Right atrium auricular region (tissue), 2 donors: ENCODE measurements at regions not wholly inside any gene's neighbourhood (a gene's known extent, or its start where the extent isn't known, plus 50 kb on each side); places are given as distances from the start of the nearest gene placed in this dataset.

Source experiments
- DNase-seq: peaks from one replicate; pipeline ENCODE4 v3.0.0-alpha.2; 2019; ENCODE audit warnings: low spot score
- H3K27ac ChIP-seq, 2 donors: fragments of 200-600 bp; sonication (generic); 1 replicate in 1 of 2; 2 replicates in 1 of 2; pipeline ENCODE4 v1.5.1; 2016 to 2019
- H3K27me3 ChIP-seq, 2 donors: fragments of 200-600 bp; sonication (generic); one replicate each; pipeline versions ENCODE4 v1.5.1 to v1.6.0; 2017 to 2019
- H3K36me3 ChIP-seq: fragments of 200-600 bp; sonication (generic); one replicate; pipeline ENCODE4 v1.5.1; 2016
- H3K4me1 ChIP-seq, 2 donors: fragments of 200-600 bp; sonication (generic); one replicate each; pipeline versions ENCODE4 v1.5.1 to v1.6.0; 2017 to 2019
- H3K4me3 ChIP-seq, 2 donors: fragments of 200-600 bp; sonication (generic); 1 replicate in 1 of 2; 2 replicates in 1 of 2; pipeline ENCODE4 v1.5.1; 2017 to 2019; ENCODE audit warnings: mild to moderate bottlenecking in 1 of 2, moderate library complexity in 1 of 2
- H3K9me3 ChIP-seq, 2 donors: fragments of 200-600 bp; sonication (generic); one replicate each; pipeline ENCODE4 v1.5.1; 2019
- TF ChIP-seq, protein P1 (sequence below), 2 donors: fragments of 200-600 bp; sonication (generic); IDR thresholded peaks; one replicate each; pipeline ENCODE4 v1.5.1; 2019; ENCODE audit warnings: antibody characterized with exemption in 2 of 2

DNA sequence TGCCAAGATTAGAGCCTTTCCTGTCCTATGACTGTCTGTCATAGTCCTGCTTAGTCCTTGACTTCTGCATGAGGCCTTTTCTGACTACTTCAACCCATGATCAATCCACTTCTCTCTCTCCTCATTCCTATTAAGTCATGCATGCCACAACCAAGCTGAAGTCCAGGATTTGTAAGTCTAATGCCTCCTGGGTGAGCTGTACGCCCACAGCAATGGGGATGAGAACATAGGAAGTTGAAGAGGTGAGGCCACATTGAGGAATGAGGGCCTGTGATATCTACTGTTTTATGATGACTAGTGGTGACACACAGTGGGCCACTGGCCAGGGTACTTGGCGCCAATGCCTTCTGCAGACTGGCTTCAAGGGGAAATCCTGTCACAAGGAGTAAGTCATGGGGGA lies 994.1 kb upstream of the TMEM132C start:
- H3K27ac ChIP-seq = no peak overlapping the region
- no peak for DNase-seq
- TF ChIP-seq, protein P1, sequence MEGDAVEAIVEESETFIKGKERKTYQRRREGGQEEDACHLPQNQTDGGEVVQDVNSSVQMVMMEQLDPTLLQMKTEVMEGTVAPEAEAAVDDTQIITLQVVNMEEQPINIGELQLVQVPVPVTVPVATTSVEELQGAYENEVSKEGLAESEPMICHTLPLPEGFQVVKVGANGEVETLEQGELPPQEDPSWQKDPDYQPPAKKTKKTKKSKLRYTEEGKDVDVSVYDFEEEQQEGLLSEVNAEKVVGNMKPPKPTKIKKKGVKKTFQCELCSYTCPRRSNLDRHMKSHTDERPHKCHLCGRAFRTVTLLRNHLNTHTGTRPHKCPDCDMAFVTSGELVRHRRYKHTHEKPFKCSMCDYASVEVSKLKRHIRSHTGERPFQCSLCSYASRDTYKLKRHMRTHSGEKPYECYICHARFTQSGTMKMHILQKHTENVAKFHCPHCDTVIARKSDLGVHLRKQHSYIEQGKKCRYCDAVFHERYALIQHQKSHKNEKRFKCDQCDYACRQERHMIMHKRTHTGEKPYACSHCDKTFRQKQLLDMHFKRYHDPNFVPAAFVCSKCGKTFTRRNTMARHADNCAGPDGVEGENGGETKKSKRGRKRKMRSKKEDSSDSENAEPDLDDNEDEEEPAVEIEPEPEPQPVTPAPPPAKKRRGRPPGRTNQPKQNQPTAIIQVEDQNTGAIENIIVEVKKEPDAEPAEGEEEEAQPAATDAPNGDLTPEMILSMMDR (IDR thresholded peaks at IDR 0.05) = no peak
- no peaks in the 10 kb centered on the region for H3K36me3 ChIP-seq
- H3K4me1 ChIP-seq = no peaks in the 10 kb centered on the region
- H3K27me3 ChIP-seq = no peaks in the 10 kb centered on the region
- no peak overlapping the region for H3K4me3 ChIP-seq
- no peaks in the 10 kb centered on the region for H3K9me3 ChIP-seq

DNA sequence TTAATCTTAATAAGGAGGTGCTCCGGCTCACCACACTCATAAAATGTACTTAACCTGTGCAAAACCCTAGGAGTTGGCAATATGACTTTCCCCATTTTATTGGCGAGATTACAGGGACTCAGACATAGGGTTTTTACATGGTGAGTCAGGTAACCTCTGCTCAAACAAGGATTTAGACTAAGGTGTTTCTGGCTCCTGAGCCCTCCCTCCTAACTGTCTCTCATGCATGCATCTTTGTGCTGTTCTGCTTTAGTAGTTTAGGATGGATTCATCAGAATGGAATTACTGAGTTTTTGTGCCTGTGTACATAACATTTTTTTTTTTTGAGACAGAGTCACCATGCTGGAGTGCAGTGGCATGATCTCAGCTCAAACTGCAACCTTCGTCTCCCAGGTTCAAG lies 993.3 kb upstream of the TMEM132C start:
- Histone ChIP-seq H3K9me3 (no peaks in the 10 kb centered on the region), H3K27ac (no peak overlapping the region), H3K27me3 (no peaks in the 10 kb centered on the region), H3K4me1 (no peaks in the 10 kb centered on the region), H3K4me3 (no peak overlapping the region), H3K36me3 (no peaks in the 10 kb centered on the region)
- TF ChIP-seq, protein P1 (IDR thresholded peaks at IDR 0.05) = no peak
- no peak for DNase-seq

DNA sequence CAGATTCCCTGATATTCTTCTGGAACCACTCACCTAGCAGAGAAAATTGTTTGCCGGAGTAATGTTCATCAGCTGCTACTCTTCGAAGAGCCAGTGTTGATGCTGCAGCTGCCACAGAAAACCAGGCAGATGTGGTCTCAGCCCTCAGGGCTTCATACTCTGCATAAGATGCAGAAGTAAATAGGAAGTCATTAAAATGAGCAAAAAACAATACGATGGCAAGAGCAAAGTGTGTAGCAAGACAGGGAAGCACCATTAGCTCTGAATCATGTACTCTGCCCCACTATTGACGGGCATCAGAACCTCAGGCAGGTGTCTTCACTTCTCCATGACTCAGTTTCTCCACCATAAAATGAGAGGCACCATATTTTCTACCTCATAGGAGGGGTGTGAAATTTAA lies 991.6 kb upstream of the TMEM132C start:
- TF ChIP-seq, protein P1 (IDR thresholded peaks at IDR 0.05) = no peak
- no peak for DNase-seq
- Histone ChIP-seq H3K36me3 (no peaks in the 10 kb centered on the region), H3K4me1 (no peaks in the 10 kb centered on the region), H3K4me3 (no peak overlapping the region), H3K9me3 (no peaks in the 10 kb centered on the region), H3K27me3 (peaks cover 0 to 2% of the 10 kb centered on the region in 2 donors), H3K27ac (no peak overlapping the region)

DNA sequence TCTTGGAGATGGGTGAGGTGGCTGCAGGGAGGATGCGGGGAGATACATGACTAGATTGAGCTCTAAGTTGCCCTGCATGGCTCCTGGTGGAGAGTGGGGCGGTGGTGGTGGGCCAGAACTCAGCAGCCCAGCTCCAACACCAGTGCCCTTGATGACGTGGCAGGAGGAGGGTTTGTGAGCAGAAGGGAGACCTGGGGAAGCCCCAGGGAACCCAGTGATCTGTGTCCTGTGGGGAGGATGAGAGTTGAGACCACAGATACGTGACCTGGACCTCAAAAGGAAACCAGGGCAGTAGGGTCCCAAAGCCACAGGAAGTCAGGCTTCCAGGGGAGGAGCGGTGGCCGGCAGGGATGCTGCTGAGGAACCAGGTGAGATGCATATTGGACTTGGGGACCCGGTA lies 989.1 kb upstream of the TMEM132C start:
- Histone ChIP-seq H3K36me3 (no peaks in the 10 kb centered on the region), H3K4me3 (no peak overlapping the region), H3K27me3 (peaks cover 0 to 6% of the 10 kb centered on the region in 2 donors), H3K4me1 (no peaks in the 10 kb centered on the region), H3K27ac (no peak overlapping the region), H3K9me3 (no peaks in the 10 kb centered on the region)
- no peak for DNase-seq
- TF ChIP-seq, protein P1 (IDR thresholded peaks at IDR 0.05) = no peak

DNA sequence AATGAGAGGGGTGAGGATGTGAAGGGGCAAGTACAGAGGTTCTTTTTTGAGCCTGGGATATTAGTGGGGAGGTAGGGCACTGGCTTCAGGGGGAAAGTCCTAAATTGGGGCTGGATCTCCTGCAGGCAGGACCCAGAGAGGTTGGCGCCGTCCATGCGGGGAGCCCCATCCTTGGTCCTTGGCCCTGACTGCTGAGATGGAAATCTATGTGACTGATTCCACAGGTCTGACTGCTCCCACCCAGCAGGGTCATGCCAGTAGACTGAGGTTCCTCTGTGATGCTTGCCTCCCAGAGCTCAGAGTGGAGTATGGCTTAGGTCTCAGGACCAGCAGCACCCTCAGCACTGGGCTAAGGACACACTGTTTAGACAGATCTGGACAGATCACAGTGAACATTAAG lies 988.6 kb upstream of the TMEM132C start:
- Histone ChIP-seq H3K27me3 (peaks cover 0 to 6% of the 10 kb centered on the region in 2 donors), H3K27ac (no peak overlapping the region), H3K36me3 (no peaks in the 10 kb centered on the region), H3K9me3 (no peaks in the 10 kb centered on the region), H3K4me3 (no peak overlapping the region), H3K4me1 (no peaks in the 10 kb centered on the region)
- no peak for DNase-seq
- TF ChIP-seq, protein P1 (IDR thresholded peaks at IDR 0.05) = no peak
